Hematopoietic multipotent progenitor cell treated with erythropoietin and hydrocortisone succinate and interleukin-3 and kit ligand, for 4 days (in vitro differentiated cells): ENCODE measurements at regions not wholly inside any gene's neighbourhood (a gene's known extent, or its start where the extent isn't known, plus 50 kb on each side); places are given as distances from the start of the nearest gene placed in this dataset.
A peak's percentile ranks its signal among the peaks of the same experiment; 100 is the strongest.
"Not testable (repeated sequence)": the region's sequence is repeated elsewhere in the genome, so short reads cannot be mapped to it uniquely, and the experiment has no call there.

Experiments
- DNase-seq: peaks from one replicate; pipeline ENCODE4 v3.0.0-alpha.2; 2015

DNA sequence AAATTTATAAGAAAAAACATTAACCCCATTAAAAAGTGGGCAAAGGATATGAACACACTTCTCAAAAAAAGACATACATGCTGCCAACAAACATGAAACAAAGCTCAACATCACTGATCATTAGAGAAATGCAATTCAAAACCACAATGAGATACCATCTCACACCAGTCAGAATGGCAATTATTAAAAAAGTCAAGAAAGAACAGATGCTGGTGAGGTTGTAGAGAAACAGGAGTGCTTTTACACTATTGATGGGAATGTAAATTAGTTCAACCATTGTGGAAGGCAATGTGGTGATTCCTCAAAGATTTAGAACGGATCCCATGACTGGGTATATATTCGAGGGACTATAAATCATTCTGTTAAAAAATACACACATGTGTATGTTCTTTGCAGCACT is 1665.5 kb downstream of the BRINP3 start:
- not testable (repeated sequence) for DNase-seq

DNA sequence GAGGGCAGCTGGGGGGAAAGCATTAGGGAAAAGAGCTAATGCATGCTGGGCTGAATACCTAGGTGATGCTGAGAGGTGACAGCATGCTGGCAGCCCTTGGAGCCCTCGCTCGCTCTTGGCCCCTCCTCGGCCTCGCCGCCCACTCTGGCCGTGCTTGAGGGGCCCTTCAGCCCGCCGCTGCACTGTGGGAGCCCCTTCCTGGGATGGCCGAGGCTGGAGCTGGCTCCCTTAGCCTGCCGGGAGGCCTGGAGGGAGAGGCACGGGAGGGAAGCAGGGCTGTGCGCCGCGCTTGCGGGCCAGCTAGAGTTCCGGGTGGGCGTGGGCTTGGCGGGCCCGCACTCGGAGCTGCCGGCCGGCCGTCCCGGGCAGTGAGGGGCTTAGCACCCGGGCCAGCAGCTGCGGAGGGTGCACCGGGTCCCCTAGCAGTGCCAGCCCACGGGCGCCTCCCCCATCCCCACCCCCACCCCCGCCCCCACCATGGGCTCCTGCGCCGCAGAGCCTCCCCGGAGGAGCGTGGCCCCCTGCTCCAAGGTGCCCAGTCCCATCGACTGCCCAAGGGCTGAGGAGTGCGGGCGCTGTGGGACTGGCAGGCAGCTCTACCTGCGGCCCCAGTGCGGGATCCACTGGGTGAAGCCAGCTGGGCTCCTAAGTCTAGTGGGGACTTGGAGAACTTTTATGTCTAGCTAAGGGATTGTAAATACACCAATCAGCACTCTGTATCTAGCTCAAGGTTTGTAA is 1664.7 kb downstream of the BRINP3 start:
- not testable (repeated sequence) for DNase-seq

DNA sequence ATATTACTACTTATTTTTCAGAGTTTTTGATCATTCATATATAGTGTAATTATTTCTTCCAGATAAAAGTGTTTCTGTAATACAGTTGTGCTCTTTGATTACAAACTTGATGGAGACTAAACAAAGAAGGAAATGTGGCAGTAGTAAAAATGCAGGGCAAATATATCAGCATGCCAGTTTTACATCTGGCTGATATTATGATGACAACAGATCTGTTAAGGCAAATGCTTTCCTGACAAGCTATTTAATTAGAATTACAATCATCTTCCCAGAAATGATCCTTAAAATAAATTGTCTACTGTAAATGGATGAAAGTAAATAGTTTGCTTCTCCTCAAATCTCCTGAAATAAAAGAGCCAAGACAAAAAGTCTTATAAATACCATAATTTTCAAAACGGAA is 1659.8 kb downstream of the BRINP3 start:
- no peak for DNase-seq

DNA sequence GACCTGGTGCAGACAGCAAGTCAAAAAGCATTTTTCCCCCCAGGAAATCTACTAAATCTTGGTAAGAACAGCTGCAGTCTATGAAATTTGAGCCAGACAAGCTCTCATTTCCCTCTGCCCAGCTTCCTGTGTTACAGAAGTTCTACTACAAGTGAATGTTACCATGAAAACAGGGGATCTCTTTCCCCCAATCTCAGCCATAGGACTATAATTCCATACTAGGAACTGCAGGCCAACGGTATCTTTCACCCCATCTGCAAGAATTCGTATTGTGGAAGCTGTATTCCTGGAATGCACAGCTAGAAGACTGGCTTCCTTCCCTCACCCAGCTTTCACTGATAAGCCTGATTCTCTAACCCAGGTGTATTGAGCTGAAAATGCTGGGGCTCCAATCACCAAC is 1655.4 kb downstream of the BRINP3 start:
- DNase-seq: no peak

DNA sequence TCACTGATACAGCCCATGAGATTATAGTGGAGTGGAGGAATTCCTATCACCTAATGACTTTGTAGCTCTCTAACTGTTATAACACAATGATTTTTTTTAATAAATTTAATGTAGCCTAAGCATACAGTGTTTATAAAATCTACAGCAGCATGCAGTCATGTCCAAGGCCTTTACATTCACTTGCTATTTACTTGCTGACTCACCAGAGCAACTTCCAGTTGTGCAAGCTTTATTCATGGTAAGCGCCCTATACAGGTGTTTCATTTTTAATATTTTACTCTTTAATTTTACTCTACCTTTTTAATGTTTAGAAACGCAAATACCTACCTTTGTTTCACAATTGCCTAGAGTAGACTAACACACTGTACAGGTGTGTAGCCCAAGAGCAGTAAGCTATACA is 1652.2 kb downstream of the BRINP3 start:
- DNase-seq: no peak

DNA sequence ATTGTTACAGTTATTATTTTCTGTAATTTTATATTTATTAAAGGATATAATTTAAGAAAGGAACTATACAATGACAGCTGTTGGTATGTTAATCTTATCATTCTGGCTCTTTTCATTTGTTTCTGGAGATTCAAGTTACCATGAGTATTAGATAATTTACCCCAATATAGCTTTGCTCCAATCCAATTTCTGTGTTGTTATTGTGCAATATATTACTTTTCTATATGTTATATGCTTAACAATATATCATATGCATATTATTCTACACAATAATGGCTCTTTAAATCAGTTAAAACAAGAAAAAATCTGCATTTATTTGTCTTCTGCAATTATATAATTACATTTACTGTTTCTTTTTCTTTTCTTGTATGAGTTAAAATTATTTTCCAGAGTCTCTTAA is 1650.9 kb downstream of the BRINP3 start:
- DNase-seq: no peak

DNA sequence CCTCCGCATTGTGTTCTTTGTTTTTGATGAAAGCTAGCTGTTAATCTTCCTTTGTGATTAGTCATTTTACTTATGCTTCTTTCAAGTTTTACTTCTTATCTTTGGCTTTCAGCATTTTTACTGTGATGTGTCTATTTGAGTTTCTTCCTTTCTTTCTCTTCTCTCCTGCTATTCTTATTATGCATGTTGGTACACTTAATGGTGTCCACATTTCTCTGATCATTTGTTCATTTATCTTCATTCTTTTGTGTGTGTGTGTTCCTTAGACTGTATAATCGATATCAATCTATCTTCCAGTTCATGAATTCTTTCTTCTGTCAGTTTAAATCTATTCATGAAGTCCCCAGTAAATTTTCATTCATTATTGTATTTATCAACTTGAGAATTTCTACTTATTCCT is 1650.3 kb downstream of the BRINP3 start:
- DNase-seq: no peak

DNA sequence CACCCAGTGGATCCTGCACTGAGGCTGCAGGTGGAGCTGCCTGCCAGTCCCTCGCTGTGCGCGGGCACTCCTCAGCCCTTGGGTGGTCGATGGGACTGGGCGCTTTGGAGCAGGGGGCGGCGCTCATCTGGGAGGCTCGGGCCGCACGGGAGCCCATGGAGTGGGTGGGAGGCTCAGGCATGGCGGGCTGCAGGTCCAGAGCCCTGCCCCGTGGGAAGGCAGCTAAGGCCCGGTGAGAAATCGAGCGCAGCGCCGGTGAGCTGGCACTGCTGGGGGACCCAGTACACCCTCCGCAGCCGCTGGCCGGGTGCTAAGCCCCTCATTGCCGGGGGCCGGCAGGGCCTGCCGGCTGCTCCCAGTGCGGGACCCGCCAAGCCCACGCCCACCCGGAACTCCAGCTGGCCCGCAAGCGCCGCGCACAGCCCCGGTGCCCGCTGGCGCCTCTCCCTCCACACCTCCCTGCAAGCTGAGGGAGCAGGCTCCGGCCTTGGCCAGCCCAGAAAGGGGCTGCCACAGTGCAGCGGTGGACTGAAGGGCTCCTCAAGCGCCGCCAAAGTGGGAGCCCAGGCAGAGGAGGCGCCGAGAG is 1636.5 kb downstream of the BRINP3 start:
- not testable (repeated sequence) for DNase-seq

DNA sequence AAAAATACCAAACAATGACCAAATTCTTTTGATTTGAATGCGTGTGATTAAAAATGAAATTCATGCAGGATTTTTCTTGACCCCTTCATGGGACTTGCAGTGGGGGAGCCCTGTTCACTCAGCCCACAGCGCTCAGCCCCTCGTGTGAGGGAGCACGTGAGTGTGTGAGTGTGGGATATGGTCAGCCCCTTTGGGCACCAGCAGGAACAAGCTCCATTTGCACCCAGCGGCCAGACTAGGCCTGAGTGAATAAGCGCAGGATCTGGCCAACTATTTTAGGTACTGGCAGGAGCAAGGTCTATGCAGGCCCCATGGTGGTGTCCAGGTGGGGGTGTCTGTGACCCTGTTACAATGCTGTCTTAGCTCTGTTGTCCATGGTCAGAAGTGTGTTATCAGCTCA is 1631.2 kb downstream of the BRINP3 start:
- DNase-seq: no peak

DNA sequence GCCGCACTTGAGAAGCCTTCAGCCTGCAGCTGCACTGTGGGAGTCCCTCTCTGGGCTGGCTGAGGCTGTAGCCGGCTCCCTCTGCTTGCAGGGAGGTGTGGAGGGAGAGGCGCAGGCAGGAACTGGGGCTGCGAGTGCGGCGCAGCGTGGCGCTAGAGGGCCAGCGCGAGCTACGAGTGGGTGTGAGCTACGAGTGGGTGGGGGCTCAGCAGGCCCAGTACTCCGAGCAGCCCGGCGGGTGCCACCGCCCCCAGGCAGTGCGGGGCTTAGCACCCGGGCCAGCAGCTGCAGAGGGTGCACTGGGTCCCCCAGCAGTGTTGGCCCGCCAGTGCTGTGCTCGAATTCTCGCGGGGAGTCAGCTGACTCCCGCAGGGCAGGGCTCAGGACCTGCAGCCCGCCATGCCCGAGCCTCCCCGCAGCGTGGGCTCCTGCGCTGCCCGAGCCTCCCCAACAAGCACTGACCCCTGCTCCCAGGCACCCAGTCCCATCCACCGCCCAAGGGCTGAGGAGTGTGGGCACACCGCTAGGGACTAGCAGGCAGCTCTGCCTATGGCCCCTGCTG is 1620.1 kb downstream of the BRINP3 start:
- no peak for DNase-seq

DNA sequence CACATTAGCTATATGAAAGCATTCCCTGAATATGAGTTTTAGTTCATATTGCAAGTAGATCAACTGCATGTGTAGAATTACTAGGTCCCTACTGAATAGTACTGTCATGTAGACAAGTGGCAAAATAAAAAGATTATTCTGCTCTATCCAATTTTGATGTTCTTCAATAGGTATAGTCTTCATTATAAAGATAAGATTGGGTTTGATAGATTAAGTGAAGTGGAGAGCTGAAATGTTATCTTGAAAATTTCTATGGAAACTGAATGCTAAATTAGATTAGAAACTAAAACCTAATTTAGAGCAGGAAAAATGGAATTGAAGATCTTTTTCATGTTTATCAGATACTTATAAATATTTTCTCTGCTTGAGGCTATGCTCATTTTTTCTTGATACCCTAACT is 1610.0 kb downstream of the BRINP3 start:
- no peak for DNase-seq

DNA sequence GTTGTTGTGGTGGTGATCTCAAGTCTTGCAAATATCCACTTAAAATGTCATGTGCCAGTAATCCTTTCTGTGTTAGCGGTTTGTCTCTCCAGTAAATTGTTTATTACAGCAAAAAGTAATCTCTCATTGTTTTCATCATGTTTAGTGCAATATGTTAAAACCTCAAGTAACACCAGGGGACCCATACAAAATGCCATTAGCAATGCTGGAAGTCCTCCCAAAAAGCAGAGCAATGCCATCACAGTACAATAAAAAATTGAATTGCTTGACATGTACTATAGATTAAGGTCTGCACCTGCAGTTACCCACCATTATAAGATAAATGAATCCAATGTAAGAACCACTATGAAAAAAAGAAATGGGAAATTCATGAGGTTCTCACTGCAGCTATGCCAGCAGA is 1606.5 kb downstream of the BRINP3 start:
- DNase-seq: no peak

DNA sequence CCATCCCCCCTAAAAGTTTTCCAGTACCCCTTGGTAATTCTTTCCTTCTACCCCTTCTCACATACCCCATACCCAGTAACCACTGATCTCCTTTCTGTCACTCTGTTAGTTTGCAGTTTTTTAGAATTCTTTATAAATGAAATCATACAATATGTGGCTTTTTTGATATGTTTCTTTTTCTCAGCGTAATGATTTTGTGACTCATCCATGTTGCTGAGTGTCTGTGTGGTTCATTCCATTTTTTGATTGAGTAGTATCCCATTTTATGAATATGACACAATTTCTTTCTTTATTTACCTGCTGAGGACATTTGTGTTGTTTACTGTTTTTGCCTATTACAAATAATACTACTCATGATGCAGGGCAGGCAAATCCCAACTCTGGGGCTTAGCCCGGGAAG is 1605.3 kb downstream of the BRINP3 start:
- no peak for DNase-seq

DNA sequence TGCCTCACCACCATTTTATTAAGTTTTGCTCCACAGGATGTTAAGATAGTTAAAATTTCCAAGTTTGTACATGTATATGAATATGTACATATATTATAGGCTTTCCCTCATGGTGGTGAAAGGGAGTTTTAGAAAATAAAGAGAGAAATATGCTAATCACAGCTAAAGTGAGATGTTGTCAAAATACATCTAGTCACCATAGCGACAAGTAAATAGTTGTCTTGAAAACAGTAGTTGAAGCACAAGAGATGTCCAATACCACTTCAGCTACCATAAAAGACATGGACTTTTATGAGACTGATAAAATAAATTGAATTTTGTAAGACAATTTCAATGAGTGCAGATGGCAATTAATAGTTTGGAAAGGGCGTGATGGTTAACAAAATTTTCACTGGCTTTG is 1600.0 kb downstream of the BRINP3 start:
- DNase-seq: no peak

DNA sequence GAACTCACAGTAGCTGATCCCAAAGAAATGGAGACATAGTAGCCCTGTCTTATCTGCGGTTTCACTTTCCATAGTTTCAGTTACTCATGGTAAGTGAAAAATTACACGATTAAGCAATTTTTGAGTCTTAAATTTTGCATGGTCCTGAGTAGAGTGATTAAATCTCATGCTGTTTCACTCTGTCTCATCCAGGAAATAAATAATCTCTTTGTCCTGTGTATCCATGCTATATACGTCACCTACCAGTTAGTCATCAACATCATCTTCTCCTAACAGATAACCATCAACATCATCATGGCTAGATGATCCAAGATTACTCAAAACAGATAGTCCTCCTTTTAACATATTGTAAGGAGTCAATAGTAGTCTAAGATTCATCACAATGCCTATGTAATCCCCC is 1589.3 kb downstream of the BRINP3 start:
- no peak for DNase-seq

DNA sequence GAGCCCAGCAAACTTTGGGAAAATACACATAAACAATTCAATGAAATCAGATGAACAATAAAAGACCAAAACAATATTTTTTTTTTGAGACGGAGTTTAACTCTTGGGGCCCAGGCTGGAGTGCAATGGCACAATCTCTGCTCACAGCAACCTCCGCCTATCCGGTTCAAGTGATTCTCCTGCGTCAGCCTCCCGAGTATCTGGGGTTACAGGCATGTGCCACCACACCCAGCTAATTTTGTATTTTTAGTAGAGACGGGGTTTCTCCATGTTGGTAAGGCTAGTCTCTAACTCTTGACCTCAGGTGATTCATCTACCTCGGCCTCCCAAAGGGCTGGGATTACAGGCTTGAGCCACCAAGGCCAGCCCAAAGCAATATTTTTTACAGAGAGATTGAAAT is 1588.5 kb downstream of the BRINP3 start:
- no peak for DNase-seq

DNA sequence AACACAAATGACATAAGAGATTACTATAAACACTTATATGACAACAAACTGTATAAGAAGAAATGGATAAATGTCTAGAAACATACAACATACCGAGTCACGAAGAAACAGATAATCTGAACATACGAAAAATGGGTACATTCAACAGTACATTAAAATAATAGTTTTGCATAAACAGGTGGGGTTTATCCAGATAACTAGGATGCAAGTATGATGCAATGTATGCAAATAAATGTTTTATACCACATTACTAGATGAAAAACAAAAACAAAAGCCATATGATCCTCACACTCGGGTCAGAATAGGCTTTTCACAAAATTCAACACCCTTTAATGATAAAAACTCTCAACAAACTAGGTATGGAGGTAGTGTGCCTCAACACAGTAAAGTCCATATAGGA is 1585.7 kb downstream of the BRINP3 start:
- DNase-seq: no peak

DNA sequence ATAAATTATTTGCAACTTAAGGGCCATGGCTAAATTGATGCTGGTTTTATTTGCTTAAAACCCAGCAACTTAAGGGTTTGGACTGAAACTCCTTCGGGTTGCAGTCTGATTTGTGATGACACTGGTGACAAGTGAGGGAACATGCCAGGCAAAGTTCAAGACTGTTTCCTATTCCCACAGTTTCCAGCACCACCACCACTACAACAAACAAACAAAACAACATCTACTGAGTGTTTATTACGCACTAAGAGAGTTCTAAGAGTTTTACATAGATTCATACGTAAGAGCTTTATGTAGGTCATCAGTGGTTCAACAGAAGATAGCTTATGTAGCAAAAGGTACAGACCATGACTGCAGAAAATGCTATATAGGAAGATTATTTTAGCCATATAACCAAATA is 1582.1 kb downstream of the BRINP3 start:
- no peak for DNase-seq

DNA sequence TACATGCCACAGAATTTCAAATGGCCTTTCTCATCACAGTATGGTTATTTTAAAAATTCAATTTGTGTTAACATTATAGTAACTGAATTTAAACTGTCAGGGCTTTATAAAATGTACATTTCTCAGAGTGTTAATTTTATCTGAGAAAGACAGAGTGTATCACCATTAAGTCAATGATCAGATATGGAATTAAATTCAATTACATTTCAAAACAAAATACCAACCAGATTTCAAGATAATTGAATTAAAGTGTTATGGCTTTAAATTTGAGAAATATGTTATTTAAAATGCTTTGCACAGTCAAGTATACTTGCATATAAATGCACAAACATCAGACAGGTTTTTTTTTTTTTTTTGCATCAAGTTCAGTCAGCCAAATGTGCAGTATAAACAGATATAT is 1574.4 kb downstream of the BRINP3 start:
- no peak for DNase-seq

DNA sequence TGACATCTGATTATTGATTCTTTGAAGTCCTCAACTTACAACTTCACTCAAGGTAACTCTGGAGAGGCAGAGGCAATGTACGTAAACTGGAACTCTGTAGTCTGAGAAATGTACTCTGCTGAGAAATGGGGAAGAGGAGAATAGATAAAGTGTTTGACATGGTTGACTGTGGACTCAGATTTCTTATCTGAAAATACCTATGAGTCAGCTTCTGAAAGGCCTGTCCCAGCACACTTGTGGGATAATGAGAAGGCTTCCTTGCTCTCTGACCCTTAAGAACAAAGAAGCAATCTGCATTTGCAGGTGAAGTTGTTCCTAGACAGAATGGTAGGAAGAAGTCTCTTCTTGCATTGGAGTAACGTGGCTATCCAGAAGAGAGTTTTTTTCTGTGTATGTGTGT is 1573.5 kb downstream of the BRINP3 start:
- no peak for DNase-seq

DNA sequence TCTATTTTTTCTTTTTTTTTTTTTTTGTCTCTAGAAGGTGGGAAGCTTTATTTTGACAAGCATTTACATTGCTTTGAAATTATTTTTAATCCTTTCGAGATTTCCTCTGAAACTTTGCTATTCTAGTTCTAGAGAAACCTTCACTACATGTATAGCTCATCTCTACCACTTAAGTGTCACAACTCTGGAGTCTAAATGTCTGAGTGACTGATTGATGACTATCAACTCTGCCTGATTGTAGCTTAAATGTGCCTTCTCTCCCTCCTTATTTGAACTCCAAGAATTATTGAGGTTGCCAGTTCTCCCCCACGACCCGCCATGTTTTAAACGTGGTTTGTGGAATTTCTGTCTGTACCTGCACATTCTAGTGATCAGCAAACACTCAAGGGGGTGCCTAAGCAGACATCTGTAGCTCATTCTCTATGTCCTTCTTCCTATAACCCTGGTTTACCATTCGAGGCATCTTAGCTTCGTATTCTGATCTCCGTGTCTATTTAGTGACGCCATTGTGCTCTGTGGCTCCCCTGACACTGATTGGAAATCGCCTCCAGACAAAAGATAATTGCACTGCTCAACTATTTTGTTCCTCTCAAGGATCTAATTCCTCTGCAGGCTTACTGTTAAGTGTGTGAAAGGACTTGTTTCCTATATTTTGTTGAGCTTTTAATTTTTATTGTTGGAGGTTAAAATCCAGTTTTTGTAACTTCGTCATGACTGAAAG is 1570.6 kb downstream of the BRINP3 start:
- no peak for DNase-seq

DNA sequence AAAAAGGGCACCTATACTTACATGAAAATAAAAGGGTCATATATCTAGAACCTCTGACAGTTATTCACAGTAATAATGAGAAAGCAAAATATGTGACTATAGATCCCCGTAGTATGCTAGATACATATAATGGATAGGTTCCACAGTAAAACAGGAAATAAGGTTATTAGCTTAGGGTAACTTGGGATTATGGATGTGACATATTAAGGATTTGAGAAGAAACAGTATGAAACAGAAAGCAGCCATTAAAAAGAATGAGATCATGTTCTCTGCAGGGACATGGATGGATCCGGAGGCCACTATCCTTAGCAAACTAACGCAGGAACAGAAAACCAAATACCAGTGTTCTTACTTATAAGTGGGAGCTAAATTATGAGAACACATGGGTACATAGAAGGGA is 1547.3 kb downstream of the BRINP3 start:
- no peak for DNase-seq

DNA sequence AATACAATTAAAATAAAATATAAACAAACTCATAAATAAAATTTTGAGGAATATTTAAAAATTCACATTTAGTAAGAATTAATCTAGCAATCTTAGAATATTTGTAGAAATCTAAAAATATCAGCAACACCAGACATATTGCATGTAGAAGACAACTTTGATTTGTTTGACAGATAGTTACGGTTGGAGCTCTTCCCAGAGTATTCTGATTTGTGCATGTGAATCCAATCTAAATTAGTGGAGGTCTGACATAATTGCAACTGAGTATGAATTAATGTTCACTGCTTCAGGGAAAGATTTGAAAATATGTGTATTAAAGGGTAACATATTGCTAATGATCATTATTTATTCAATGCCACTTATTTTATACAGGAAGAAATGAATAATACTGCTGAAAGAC is 1546.2 kb downstream of the BRINP3 start:
- DNase-seq: no peak

DNA sequence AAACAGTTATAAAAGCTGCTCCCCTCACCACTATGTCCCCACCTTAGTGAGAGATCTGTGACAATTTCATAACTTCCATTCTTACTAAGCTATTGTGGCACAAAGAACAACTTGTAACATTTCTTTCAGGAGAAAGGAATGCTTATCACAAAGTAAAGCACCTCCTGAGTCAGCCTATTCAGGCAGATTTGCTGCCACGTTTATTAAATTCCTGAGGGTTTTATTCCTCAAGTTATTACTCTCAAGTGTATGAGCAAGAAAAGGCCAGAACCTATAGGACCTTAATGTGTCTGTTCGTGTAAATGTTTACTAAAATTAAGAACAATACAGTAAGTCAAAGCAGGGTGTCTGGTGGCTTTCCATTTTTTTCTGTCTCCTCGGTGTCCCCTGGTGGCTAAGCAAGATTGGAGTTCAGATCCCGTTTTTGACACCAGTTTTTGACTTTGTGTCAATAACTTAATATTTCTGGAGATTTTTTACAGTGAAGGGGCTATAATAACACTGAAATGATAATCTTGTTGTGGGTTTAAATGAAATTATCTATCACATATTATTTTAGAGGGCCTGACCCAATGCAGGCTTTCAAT is 1539.6 kb downstream of the BRINP3 start:
- DNase-seq: peak; percentile 32
